ENCODE measurements at regions not wholly inside any gene's neighbourhood (a gene's known extent, or its start where the extent isn't known, plus 50 kb on each side); places are given as distances from the start of the nearest gene placed in this dataset.

DNA sequence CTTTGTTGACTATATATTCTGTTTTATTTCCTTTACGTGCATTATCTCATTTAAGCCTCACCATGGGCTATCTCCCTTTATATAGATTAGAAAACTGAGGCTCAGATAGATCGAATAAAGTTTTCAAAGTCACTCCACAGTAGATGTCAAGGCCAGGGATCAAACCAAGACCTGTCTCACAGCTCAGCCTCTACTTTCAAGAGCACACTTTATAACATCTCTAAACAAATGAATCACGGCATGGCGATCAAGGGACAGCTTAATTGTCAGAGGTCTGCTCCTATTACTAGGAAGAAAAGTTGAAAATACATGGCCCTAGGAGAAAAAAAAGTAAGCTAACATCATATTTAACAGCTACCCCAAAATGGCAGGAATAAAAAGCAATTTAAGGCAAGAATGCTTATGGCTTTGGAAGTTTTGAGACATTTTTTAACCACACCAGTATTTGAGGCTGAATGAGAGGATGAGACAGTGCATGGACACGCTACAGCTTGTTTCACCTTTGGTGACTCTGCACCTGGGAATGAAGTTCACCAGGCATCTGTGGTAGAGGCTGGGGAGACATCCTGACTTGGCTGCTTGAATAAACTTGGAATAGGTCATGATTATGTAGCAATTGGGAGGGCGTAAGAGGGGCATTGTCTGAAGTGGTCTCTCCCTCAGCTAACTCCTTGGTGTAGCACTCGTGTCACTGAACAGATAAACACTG lies 486.8 kb upstream of the WWC1 start:
- H3K9me3 ChIP-seq (replicated peaks; ENCODE audit: control insufficient read depth, insufficient read depth, low read length): no peaks in the 10 kb centered on the region
- POLR2A ChIA-PET: no interaction called here
- TF ChIP-seq GATA2 (IDR thresholded peaks at IDR 0.05; ENCODE audit: insufficient read depth, insufficient read length, low read depth, low read length) (no peak), POLR2A (IDR thresholded peaks at IDR 0.05; ENCODE audit: low read depth, low read length) (no peak), JUN (IDR thresholded peaks at IDR 0.05; ENCODE audit: borderline replicate concordance, insufficient read depth, insufficient read length, low read depth) (no peak), MYC (IDR thresholded peaks at IDR 0.05; ENCODE audit: low read depth, low read length) (no peak), EZH2 (IDR thresholded peaks at IDR 0.05; ENCODE audit: borderline replicate concordance, low read depth, low read length, severe bottlenecking) (no peak), FOS (IDR thresholded peaks at IDR 0.05; ENCODE audit: borderline replicate concordance, insufficient read depth, low read length) (no peak)
- TF ChIP-seq, protein P1, sequence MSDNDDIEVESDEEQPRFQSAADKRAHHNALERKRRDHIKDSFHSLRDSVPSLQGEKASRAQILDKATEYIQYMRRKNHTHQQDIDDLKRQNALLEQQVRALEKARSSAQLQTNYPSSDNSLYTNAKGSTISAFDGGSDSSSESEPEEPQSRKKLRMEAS (IDR thresholded peaks at IDR 0.05; ENCODE audit: insufficient read depth, insufficient read length): no peak
- DNase-seq (ENCODE audit: low read depth, low spot score): no peak
- H3K79me2 ChIP-seq (ENCODE audit: control insufficient read depth, insufficient read depth, low read length): no peaks in the 10 kb centered on the region
- no peaks in the 10 kb centered on the region for H3K36me3 ChIP-seq (ENCODE audit: control insufficient read depth in 2 of 2, extremely low read depth in 1 of 2, insufficient read depth in 2 of 2, low read length in 2 of 2)
- H3K9ac ChIP-seq (replicated peaks; ENCODE audit: extremely low read depth, insufficient read depth, low read length): no peak overlapping the region
- intact Hi-C loops (cut with micrococcal nuclease): no loop called here
- H3K4me3 ChIP-seq (replicated peaks in 1 of 3; ENCODE audit: insufficient read depth in 1 of 3, low read depth in 1 of 3, low read length in 3 of 3): no peak overlapping the region
- H2AFZ ChIP-seq (ENCODE audit: low read depth, low read length): no peak overlapping the region
- dilution Hi-C loops (cut with MboI; ENCODE audit: extremely low pct_ligation_motif_present, low sequenced_read_pairs): no loop called here
- H3K27ac ChIP-seq (ENCODE audit: insufficient read depth, low read depth, low read length): no peak overlapping the region
- FAIRE-seq: no peak
- no peaks in the 10 kb centered on the region for H3K27me3 ChIP-seq (ENCODE audit: control insufficient read depth in 2 of 2, insufficient read depth in 2 of 2, low read length in 2 of 2)
- H3K4me2 ChIP-seq (ENCODE audit: insufficient read depth, low read length): no peak overlapping the region
- BruUV-seq (replicated peaks): no TSS peak
- H3K9me1 ChIP-seq (replicated peaks; ENCODE audit: control insufficient read depth, extremely low read depth, insufficient read depth, low read length): no peaks in the 10 kb centered on the region
- CTCF ChIA-PET: no interaction called here
- no peaks in the 10 kb centered on the region for H3K4me1 ChIP-seq (ENCODE audit: control insufficient read depth, extremely low read depth, insufficient read depth, low read length)
- H4K20me1 ChIP-seq (replicated peaks; ENCODE audit: control insufficient read depth, extremely low read depth, insufficient read depth, low read length): no peaks in the 10 kb centered on the region

DNA sequence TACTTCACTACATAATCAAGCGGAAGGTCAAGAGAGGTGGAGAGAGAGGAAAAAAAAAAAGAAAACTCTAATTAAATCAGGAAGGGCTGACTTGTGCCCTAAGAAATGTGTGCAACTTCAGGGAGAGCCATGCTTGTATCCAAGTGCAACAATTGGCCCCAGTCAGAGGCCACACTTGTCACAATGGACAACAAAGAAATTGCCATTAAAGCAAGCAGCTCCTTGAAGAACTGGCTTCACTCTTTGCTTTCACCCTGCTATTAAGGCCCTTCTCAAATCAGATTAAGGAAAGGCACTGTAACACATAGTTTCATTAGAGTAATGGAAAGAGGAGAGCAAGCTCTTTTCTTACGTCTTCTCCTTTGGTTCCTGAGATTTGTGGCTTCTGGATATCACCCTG lies 480.9 kb upstream of the WWC1 start:
- no peak overlapping the region for H3K27ac ChIP-seq (ENCODE audit: insufficient read depth, low read depth, low read length)
- CTCF ChIA-PET: no interaction called here
- BruUV-seq (replicated peaks): no TSS peak
- no peak overlapping the region for H3K4me2 ChIP-seq (ENCODE audit: insufficient read depth, low read length)
- no peaks in the 10 kb centered on the region for H3K9me1 ChIP-seq (replicated peaks; ENCODE audit: control insufficient read depth, extremely low read depth, insufficient read depth, low read length)
- H2AFZ ChIP-seq (ENCODE audit: low read depth, low read length): no peak overlapping the region
- no peak for FAIRE-seq
- no peaks in the 10 kb centered on the region for H4K20me1 ChIP-seq (replicated peaks; ENCODE audit: control insufficient read depth, extremely low read depth, insufficient read depth, low read length)
- H3K79me2 ChIP-seq (ENCODE audit: control insufficient read depth, insufficient read depth, low read length): no peaks in the 10 kb centered on the region
- H3K27me3 ChIP-seq (ENCODE audit: control insufficient read depth in 2 of 2, insufficient read depth in 2 of 2, low read length in 2 of 2): no peaks in the 10 kb centered on the region
- no peaks in the 10 kb centered on the region for H3K36me3 ChIP-seq (ENCODE audit: control insufficient read depth in 2 of 2, extremely low read depth in 1 of 2, insufficient read depth in 2 of 2, low read length in 2 of 2)
- no peak overlapping the region for H3K4me3 ChIP-seq (replicated peaks in 1 of 3; ENCODE audit: insufficient read depth in 1 of 3, low read depth in 1 of 3, low read length in 3 of 3)
- intact Hi-C loops (cut with micrococcal nuclease): no loop called here
- TF ChIP-seq, protein P2, sequence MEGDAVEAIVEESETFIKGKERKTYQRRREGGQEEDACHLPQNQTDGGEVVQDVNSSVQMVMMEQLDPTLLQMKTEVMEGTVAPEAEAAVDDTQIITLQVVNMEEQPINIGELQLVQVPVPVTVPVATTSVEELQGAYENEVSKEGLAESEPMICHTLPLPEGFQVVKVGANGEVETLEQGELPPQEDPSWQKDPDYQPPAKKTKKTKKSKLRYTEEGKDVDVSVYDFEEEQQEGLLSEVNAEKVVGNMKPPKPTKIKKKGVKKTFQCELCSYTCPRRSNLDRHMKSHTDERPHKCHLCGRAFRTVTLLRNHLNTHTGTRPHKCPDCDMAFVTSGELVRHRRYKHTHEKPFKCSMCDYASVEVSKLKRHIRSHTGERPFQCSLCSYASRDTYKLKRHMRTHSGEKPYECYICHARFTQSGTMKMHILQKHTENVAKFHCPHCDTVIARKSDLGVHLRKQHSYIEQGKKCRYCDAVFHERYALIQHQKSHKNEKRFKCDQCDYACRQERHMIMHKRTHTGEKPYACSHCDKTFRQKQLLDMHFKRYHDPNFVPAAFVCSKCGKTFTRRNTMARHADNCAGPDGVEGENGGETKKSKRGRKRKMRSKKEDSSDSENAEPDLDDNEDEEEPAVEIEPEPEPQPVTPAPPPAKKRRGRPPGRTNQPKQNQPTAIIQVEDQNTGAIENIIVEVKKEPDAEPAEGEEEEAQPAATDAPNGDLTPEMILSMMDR (IDR thresholded peaks at IDR 0.05; ENCODE audit: extremely low read depth in 1 of 2, insufficient read depth in 1 of 2, low read depth in 1 of 2, low read length in 2 of 2): no peak
- no peak for TF ChIP-seq GATA2 (IDR thresholded peaks at IDR 0.05; ENCODE audit: insufficient read depth, insufficient read length, low read depth, low read length)
- no peak overlapping the region for H3K9ac ChIP-seq (replicated peaks; ENCODE audit: extremely low read depth, insufficient read depth, low read length)
- POLR2A ChIA-PET: no interaction called here
- DNase-seq (ENCODE audit: low read depth, low spot score): no peak
- dilution Hi-C loops (cut with MboI; ENCODE audit: extremely low pct_ligation_motif_present, low sequenced_read_pairs): no loop called here
- no peaks in the 10 kb centered on the region for H3K4me1 ChIP-seq (ENCODE audit: control insufficient read depth, extremely low read depth, insufficient read depth, low read length)
- H3K9me3 ChIP-seq (replicated peaks; ENCODE audit: control insufficient read depth, insufficient read depth, low read length): peaks cover 7% of the 10 kb centered on the region

Measured in endothelial cell of umbilical vein (primary cell).